Mammary epithelial cell (primary cell): ENCODE measurements at regions not wholly inside any gene's neighbourhood (a gene's known extent, or its start where the extent isn't known, plus 50 kb on each side); places are given as distances from the start of the nearest gene placed in this dataset.

ENCODE experiments used
- EZH2 ChIP-seq: IDR thresholded peaks from 2 replicates; pipeline ENCODE4 v1.6.1; 2012; ENCODE audit warnings: low read length, inconsistent platforms, borderline replicate concordance
- TF ChIP-seq, protein P1 (sequence below), 2 donors: IDR thresholded peaks in 1 of 2; conservative IDR thresholded peaks in 1 of 2; 2 replicates each; pipeline ENCODE4 v1.5.1; 2011 to 2012; ENCODE audit warnings: inconsistent platforms in 2 of 2, low read length in 2 of 2, mild to moderate bottlenecking in 2 of 2, control low read depth in 1 of 2, low read depth in 1 of 2; ENCODE audit not compliant: insufficient read depth in 1 of 2; ENCODE audit errors: extremely low read depth in 1 of 2

DNA sequence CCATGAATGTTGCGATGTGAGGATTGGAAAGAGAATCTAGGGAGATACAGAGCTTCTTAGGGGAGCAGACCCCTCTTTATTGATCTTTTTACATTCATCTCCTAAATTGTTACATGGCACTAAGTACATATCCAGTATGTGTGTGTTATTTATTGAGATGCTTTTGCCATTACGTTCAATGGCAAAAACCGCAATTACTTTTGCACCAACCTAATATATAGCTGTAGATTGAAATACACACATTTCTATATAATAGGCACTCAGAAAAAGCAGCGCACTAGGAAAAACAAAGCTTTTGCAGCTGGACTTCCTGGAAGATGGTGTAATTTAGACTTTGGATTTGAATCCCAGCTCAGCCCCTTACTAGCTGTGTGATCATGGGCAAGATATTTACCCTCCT is 849.4 kb downstream of the SLC4A3 start:
- TF ChIP-seq, protein P1, sequence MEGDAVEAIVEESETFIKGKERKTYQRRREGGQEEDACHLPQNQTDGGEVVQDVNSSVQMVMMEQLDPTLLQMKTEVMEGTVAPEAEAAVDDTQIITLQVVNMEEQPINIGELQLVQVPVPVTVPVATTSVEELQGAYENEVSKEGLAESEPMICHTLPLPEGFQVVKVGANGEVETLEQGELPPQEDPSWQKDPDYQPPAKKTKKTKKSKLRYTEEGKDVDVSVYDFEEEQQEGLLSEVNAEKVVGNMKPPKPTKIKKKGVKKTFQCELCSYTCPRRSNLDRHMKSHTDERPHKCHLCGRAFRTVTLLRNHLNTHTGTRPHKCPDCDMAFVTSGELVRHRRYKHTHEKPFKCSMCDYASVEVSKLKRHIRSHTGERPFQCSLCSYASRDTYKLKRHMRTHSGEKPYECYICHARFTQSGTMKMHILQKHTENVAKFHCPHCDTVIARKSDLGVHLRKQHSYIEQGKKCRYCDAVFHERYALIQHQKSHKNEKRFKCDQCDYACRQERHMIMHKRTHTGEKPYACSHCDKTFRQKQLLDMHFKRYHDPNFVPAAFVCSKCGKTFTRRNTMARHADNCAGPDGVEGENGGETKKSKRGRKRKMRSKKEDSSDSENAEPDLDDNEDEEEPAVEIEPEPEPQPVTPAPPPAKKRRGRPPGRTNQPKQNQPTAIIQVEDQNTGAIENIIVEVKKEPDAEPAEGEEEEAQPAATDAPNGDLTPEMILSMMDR (conservative IDR thresholded peaks at IDR 0.05 in 1 of 2, IDR thresholded peaks at IDR 0.05 in 1 of 2; ENCODE audit: extremely low read depth in 1 of 2, insufficient read depth in 1 of 2, low read depth in 1 of 2, low read length in 2 of 2): no peak
- TF ChIP-seq EZH2: no peak
